Omental fat pad (tissue), 3 donors: ENCODE measurements at regions not wholly inside any gene's neighbourhood (a gene's known extent, or its start where the extent isn't known, plus 50 kb on each side); places are given as distances from the start of the nearest gene placed in this dataset.

Experiments
- ATAC-seq: fragments of 150-250 bp; one replicate; pipeline ENCODE4 v1.9.1; 2016; ENCODE audit warnings: mild to moderate bottlenecking, moderate library complexity; ENCODE audit not compliant: low FRiP score
- DNase-seq: peaks from one replicate; pipeline ENCODE4 v3.0.0-alpha.2; 2019; ENCODE audit warnings: low spot score
- CTCF ChIP-seq, 3 donors: fragments of 450-650 bp; IDR thresholded peaks; one replicate each; pipeline ENCODE4 v1.5.1; 2016 to 2017; ENCODE audit warnings: antibody characterized with exemption in 3 of 3, mild to moderate bottlenecking in 3 of 3, moderate library complexity in 2 of 3

- DNase-seq, result no peak
- ATAC-seq, result no peak
- no peak for TF ChIP-seq CTCF (IDR thresholded peaks at IDR 0.05)
These were observed 1537.4 kb downstream of the AACS start for GRCh38 chr12:126602612-126603011.

- DNase-seq (no peak), ATAC-seq (no peak)
- no peak for TF ChIP-seq CTCF (IDR thresholded peaks at IDR 0.05)
These were observed 1541.9 kb downstream of the AACS start for GRCh38 chr12:126607157-126607556.

- ATAC-seq (peak; percentile 48), DNase-seq (no peak)
- no peak for TF ChIP-seq CTCF (IDR thresholded peaks at IDR 0.05)
These were observed 1542.6 kb downstream of the AACS start for GRCh38 chr12:126607867-126608266.

GRCh38 chr12:126608607-126609175, 1543.5 kb downstream of the AACS start:
- ATAC-seq, result peak; percentile 44
- no peak for TF ChIP-seq CTCF (IDR thresholded peaks at IDR 0.05)

GRCh38 chr12:126616441-126616840, 1551.2 kb downstream of the AACS start:
- no peak for TF ChIP-seq CTCF (IDR thresholded peaks at IDR 0.05)
- no peak for ATAC-seq
- DNase-seq, result no peak

More at GRCh38 chr12:126608607-126609175, 1543.5 kb downstream of the AACS start:
- DNase-seq, result no peak

- no peak for ATAC-seq
- TF ChIP-seq CTCF (IDR thresholded peaks at IDR 0.05), result no peak
- DNase-seq, result no peak
These were observed 1552.1 kb downstream of the AACS start for GRCh38 chr12:126617312-126617711.

- ATAC-seq (no peak), DNase-seq (no peak)
- TF ChIP-seq CTCF (IDR thresholded peaks at IDR 0.05), result no peak
These were observed 1562.4 kb downstream of the AACS start for GRCh38 chr12:126627596-126627995.
